ENCODE measurements at regions not wholly inside any gene's neighbourhood (a gene's known extent, or its start where the extent isn't known, plus 50 kb on each side); places are given as distances from the start of the nearest gene placed in this dataset.

DNA sequence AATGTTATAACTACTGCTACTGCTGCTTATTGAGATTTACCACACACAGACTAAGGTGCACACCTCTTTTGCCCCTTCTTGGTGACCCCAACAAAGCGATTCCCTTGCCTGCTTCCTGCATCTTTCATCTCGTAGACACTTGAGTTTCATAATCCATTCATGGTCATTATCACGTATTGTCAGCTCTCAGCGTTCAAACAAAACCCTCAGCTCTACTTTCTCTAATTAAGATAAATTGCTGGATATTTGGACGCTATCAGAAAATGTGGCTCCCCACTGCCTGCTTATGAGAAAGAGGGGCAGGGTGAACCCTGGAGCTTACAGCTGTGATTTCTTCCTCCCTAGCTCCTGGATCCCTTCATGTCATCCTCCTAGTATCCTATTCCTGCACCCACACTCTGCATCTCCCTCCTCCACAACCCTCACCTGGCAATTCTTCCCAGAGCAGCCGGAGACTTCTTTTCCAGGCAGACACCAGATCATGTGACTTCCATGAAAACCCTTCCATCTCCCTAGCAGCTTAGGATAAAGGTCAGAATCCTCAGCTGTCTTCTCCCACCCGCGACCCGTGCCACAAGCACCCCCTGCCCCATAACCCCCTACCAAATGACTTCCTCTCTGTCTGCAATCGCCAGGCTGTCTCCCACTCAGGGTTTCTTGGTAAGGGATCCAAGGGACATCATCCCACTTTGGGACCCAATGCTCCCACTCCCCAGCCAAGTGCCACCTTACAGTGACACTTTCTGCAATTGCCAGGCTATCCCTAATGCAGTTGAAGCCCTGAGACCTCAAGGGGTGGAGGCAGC, 146.5 kb downstream of the NSG2 start:
- no peak for DNase-seq

DNA sequence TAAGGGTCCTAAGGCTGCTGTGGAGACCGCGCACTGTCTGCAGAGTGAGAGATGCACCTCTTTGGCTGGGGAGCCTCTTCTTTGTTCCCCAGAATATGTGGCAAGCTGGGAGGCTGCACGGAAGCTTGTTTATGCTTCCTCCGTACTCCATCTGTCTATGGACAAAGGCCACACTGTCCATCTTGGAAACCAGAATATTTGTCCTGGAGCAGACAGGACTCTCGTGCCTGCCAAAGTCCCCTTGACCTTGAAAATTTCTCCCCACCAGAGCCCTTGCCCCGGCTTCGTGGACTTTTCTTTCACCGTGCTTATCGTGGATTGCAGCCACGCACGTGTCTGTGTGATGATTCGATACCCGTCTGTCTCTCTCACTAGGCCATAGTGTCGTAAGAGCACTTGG, 147.4 kb downstream of the NSG2 start:
- no peak for DNase-seq

DNA sequence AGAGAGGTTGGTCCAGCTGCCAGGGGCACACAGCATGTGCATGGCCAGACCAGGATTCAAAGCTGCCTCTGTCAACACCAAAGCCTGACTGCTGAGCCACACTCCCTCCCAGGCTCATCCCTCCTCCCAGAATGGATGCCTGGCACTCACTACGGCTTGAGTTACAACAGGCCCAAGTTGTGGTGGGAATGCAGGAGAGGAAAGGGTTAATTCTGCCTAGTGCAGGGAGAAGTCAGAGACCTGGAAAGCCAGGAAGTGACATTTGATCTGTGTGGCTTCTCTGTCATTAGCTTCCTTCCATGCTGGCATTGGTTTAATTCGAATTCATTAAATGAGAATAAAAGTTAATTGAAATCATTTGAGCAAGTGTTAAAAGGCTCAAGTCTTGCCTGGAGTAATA, 150.0 kb downstream of the NSG2 start:
- no peak for DNase-seq

DNA sequence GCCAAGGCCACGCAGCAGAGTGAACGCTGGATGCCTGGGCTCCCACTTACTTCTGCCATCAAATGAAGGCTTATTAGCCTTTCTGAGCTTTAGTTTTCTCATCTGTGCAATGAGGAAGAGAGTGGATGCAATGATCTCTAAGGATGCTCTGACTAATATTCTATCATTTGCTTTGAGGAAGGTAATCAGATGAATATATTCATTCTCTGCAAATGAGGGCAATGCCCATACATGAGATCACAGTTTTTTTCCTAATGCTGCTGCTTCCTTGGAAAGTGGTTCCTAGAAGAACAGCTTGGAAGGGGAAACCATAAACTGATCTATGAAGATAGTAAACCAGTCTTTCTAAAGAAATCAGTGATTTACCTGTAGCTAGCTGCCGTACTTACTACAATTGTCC, 152.4 kb downstream of the NSG2 start:
- no peak for DNase-seq

DNA sequence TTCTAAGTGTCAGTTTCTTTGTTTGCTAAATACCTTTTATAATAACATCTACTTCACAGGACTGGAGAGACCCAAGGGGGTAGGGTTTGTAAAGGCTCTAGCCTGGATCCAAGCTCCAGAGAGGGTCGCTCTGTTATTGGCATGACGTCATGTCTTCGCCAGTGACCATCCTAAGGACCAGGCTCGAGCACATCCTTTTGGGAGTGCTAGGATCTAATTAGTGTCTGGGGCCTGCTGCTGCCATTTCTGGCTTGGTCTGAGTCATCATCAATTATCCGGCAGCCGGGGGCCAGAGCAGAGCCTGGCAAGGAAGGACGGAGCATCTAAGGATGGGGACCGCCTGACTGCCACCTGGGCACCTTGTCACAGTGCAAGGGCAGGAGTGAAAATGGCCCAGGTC, 153.0 kb downstream of the NSG2 start:
- DNase-seq = no peak

DNA sequence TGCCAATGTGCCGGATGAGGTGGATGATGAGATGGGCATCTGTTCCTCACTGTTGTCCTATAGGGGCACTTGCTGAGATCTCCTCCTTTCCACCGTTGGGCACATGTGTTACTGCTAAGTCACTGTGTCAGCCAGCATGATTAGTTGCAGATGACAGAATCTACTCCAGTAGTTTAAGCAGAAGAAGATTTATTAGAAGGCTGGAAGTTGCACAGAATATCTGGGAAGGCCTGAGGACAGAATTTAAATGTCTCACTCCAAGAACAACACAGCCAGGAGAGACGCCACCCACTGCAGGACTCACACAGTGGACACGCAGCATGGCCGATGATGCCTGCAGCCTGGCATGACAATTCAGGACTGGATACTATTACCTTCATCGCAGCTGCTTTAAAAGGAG, 157.5 kb downstream of the NSG2 start:
- DNase-seq = no peak

DNA sequence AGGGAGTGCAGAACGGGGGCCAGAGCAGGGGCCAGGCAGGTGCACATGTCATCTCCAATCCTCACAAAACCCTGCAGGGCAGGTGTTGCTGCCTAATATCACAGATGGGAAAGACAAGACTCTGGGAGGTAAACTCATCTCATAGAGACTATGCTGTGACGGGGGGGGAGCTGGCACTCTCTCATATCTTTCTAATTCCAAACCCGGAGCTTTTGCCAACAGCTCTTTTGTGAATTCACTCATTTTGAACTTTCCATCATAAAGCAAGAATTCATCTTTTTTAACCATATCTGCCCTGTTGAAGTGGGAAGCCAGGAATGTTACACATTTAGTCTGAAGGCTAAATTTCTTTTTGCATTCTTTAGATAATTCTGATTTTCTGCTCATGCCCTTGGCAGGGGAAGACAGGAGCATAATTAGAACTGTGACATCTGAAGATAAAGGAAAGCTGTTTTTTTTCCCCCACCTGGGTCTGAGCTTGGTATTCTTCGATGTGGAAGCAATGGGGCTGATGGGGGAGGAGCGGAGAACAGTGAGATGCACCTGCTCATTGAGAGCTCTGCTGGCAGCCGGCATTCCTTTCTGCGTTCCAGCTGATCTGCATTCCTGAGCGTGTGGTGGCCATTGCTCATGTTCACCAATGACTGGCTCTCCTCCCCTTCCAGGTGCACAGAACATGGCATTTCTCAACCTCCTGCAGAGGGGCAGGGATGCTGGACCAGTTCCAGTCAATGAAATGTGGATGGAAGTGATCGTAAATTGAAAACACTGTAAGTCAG, 159.2 kb downstream of the NSG2 start:
- peak; percentile 65 for DNase-seq

DNA sequence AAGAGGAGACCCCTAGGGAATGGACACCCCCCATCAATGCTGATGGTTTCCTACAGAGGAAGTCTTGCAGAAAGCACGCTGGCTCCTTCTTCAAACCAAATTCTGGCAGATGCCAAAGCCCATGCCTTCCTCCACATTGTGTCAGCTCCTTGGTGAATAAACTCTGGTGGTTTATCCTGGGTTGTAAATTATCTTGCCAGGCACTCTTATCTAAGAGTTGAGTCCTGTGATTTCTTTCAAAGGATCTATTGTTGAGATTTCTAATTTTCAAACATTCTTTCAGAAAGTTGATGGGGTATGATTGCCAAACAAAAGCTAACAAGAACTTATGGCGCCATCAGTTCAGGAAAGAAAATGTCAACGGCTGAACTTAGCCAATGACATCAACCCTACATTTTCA, 160.4 kb downstream of the NSG2 start:
- DNase-seq = no peak

DNA sequence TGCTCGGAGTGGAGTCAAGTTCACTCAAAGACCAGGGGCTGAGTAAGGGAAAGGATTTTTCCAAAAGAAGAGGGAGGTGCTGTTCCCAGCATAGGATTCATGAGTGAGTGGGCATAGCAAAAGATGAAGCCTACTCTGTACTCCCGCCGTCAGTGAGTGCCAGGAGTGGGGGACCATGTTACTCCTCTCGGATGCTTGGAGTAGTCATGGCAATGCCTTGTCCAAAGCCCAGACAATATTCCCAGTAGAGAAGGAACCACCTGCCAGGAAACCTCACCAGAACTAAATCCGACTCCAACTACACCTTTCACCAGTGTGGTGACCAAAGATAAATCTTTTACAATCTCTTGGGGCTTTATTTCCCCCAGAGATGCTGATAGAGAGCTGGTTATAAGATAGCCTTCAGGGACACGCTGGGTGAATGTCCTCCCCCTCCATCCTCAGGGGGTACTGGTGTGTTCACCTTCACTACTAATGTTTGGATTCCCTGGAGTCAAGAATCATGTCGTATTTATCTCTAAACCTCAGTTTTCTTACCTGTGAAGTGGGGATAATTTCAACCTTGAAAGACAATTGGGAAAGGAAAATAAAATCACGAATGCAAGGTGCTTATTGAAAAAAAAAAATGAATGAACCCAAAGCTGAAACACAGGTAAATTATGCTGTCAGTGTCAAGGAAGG, 165.2 kb downstream of the NSG2 start:
- DNase-seq = no peak

DNA sequence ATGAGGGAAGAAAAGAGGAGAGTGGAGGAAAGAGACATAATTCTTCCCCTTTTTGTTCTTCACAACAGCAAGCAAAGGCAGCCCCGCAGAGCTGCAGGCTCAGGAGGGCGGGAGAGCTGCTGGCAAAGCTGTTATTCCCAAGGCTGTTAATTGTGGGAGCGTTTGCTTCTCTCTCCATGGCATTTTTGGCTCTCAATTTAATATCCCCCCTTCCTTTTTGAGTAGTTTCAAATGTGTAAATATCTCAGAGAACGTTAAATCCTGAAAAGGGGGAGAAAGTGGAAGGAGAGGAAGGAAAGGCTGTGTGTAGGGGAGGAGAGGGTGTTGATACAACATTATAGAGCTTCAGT, 165.7 kb downstream of the NSG2 start:
- no peak for DNase-seq

DNA sequence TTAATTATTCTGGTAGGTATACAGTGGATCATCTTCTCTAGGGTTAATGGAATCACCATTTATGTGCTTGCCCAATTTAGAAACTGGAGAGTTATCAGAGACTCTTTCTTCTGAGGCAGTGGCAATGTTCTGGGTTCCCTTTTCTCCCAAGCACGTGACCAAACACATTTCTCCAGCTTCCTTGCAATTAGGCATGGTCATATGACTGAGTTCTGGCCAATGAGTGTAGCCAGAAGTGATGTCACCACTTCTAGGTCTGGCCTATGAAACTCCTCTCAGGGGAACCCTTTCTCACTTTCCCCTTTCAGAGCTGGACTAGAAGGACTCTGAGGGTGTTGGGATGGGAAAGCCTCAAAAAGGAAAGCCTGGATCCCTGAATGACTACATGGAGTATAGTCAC, 172.0 kb downstream of the NSG2 start:
- DNase-seq = no peak

DNA sequence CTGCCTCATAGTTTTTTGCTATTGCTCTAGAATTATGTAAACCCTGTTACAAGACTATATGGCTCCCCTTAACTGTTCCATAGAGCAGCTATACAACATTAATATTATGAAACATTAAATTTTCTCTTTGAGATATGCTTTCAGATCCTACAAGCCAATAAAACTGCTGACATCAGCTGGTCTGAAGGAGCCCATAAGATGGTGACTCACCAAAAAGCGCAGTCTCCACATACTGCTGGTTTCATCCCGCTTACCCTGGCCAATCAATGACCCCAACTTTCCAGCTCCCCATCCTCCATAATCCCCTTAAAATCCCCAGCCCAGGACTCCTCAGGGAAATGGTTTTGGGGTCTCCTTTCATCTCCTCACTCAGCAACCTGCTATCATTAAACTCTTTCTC, 172.7 kb downstream of the NSG2 start:
- no peak for DNase-seq

DNA sequence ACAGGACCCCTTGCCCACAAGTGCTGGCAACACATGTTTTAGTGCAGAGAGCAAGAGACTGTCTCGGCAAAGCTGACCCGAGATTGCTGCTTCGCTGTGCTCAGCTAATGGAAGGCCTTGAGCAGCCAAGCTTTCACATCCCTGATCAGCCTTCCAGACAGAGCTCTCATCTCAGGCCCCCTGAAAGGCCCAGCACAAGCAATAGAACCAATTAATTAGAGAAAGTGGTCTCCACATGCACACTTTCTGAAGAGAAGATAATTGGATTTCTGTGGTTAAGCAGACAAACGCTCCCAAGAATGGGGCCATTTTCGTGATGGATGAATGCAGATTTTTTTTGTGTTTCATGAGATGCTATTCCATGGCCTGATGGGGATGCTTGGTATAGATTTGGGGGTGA, 174.9 kb downstream of the NSG2 start:
- DNase-seq = peak; percentile 55

DNA sequence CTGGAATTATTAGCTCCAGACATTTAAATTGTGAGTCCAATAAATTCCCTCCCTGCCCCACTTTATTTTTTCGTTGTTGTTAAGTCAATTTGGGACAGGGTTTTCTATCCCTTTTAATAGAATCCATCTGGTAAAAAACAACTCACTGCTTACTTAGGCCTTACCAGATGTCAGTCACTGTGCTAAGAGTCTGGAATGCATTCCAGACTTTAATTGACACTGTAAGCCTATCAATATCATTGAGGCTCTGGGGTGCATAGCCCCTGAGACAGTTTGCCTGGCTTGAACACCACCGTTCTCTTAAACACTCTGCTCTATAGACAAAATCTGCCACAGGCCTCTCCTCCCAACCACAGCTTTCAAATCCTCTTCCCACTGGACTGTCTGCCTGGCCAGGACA, 175.9 kb downstream of the NSG2 start:
- DNase-seq = peak; percentile 58

DNA sequence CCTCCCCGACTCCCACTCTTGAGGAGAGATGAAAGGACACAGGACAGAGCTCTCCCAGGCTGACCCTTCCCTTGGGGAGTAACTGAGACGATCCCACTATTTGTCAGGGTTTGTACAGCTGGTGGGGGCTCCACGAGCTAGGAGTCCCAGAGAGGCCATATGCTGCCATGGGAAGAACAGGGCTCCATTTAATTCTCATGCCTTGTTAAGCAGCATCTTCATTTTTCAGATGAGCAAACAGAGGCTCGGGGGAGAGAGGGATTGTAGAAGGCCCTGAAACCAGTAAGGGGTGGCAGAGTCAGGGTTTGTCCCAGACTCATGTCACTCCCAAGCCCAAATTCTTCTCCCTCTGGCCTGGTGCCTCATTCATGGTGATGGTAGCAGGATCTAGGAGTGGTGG, 176.4 kb downstream of the NSG2 start:
- DNase-seq = peak; percentile 70

DNA sequence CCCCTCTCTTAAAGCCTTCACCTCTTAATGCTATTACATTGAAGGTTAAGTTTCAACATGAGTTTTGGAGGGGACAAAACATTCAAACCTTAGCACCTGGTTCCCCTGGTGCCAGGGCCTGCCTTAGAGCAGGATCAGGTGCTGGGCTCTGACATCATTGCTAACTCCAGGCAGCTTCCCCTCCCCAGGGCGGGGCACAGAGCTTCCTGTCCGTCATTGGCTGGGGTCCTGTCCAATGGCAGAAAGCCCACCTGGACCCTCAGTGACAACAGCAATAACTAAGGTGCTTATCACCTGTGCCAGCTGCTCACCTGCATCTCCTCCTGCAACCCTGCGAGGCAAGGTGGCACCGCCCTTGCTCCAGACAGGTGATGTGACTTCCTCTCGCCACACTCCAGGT, 177.4 kb downstream of the NSG2 start:
- no peak for DNase-seq

DNA sequence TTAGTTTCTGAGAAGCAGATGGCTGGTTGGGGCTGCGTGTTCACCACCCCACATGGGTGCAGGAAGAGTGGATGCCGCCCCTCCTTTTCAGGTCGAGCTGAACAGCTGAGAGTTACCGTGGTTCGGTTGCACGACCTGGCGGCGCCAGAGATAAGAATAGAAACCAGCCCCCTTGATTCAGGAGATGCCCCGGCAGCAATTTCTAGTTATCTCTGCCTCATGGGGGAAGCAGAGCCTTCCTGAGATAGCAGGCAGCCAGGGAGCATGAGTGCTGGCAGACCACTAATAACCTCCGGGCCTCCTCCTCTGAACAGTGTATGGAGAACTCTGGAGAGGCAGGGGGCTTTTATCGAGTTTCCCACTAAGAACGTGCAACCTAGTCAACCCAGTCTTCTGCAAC, 177.8 kb downstream of the NSG2 start:
- no peak for DNase-seq

DNA sequence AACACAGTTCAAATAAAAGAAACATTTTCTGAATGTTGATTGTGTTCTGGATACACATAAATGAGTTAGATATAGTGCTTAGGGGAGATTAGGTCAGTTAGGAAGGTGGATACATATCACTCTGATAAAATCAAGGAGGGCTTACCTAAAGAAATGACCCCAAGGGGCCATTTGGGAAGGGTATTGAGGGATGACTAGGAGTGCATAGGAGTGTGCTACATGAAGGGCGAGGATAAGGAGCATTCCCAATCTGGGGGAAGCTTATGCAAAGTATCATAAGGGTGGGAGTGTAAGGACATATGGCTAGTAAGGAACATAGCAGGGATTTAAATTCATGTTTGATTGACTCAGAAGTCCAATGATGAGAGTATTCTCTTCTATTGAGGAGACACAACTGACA, 183.6 kb downstream of the NSG2 start:
- DNase-seq = no peak

DNA sequence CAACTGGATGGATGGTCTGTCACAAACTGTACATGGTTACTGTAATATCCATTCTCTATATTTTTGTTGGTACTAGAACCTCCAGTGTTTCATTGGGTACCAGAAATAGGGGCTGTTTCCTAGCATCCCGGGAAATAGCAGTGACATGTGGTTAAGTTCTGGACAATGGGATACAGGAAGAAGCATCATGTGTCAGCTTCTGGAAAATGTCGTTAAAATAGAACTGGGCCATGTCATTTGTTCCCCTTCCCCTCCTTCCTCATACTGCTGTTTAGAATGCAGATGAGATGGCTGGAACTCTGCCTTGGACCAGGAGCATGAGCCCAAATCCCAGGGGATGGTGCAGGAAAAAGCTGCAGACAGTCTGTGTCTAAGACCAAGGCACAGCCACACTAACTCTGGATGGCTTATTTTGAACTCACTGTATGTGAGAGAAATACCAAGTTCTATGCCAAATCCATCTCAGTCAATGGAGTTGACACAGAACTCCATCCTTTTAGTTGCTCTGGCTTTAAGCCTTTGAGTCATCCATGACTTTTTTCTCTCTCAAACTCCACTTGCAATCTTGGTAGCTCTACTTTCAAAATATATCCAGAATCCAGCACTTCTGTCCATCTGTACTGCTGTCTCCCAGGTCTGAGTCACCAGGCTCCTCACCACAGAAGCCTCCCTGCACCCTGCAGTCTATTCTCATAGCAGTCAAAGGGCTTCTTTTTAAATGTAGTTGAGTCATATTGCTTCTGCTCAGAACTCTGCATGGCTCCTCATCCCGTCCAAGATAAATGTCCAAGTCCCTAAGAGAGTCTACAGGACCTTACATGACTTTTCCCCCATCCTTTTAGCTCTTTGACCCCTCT, 184.2 kb downstream of the NSG2 start:
- no peak for DNase-seq

DNA sequence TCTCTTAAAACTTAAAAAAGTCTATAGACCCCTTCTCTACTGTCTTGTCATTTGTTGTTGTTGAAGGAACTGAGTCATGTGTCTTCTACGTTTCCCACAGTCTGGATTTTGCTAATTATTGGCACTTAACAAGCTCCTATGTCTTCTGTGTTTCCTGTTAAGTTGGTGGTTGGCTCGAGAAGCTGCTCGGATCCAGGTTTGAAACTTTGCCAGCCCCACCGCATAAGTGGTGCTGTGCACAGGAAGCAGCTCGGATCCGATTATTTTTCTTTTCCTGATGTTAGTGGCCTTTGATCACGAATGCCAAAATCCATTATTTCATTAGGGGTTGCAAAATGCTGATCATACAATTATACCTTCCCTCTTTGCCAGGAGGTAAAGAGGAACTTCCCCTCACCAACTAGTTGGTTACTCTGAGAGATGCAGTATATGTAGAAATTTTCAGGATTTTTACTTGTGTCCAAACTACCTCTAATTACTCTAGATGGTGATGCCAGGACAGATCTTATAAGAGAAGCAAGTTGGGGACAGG, 186.5 kb downstream of the NSG2 start:
- DNase-seq = no peak

DNA sequence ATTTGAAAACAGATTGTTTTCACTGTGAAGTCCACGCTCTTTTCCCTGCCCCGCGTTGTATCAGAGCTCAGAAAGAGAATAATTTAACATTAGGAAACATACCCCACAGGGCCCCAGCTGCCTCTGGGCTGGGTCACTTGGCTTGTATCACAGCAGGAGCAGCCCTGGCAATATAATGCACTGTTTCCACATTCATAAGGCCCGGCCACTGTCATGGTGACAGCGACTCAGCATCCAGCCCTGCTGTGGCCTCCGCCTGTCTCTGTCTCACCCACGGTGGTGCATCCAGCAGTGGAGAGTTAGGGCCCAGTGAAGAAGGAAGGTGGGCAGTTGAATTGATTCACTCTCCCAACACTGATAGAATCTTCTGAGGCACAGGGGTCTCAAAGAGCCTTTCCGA, 188.9 kb downstream of the NSG2 start:
- DNase-seq = no peak

DNA sequence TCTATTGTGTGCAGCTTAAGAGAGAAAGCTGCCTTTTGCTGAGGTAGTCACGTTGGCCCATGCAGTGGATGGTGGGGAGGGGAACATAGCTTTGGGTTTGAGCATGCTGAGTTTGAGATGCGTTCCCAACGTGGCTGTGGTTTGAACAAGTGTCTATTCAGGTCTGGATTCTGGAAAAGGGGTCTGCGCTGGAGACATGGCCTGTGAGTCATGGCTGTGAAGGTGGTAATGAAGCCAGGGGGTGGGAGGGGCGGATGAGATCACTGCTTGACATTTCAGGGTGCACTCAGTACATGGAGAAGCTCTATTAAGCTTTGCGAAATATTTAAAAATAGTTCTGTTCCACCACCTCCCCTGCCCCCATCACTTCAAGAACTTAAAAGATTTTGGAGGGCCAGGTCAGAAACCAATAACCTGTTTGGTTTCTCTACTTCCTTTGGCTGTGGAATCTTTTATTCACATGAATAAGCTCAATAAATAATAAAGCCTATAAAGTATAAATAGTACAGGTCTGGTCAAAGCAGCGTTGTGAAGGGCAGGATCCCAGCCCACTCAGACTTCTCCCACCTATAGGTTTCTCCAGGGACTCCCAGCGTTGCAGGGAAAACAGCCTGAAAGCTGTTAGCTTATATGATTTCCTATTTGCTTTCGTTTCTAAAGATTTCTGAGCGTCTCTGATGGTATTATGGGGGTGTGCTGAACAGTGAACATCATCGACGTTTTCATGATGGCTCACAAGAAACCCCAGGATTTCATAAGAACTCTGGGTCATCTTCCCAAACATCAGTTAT, 189.9 kb downstream of the NSG2 start:
- no peak for DNase-seq
